ENCODE measurements at regions not wholly inside any gene's neighbourhood (a gene's known extent, or its start where the extent isn't known, plus 50 kb on each side); places are given as distances from the start of the nearest gene placed in this dataset.

DNA sequence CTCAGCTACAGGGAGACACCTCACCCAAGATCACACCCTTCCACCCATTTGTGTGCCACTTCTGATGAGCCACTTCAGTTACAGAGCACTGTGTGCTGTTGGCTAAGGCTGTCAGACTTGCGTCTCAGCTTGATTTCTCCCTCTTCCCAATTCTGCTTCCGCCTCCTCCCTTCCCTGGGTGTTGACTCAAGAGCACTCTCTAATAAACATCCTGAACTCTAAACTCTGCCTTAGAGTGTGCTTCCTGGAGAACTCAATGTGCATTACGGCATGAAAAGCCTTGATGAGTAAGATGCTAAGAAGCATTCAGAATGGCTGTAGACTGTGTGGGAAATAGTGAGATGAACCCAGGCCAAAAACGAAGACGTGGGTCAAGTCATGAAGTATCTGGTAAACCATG lies 54.9 kb upstream of the S1PR1 start:
- TF ChIP-seq, protein P1, sequence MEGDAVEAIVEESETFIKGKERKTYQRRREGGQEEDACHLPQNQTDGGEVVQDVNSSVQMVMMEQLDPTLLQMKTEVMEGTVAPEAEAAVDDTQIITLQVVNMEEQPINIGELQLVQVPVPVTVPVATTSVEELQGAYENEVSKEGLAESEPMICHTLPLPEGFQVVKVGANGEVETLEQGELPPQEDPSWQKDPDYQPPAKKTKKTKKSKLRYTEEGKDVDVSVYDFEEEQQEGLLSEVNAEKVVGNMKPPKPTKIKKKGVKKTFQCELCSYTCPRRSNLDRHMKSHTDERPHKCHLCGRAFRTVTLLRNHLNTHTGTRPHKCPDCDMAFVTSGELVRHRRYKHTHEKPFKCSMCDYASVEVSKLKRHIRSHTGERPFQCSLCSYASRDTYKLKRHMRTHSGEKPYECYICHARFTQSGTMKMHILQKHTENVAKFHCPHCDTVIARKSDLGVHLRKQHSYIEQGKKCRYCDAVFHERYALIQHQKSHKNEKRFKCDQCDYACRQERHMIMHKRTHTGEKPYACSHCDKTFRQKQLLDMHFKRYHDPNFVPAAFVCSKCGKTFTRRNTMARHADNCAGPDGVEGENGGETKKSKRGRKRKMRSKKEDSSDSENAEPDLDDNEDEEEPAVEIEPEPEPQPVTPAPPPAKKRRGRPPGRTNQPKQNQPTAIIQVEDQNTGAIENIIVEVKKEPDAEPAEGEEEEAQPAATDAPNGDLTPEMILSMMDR (tag by site-specific recombination; IDR thresholded peaks at IDR 0.05), result no peak
- no peak for TF ChIP-seq ZNF274 (IDR thresholded peaks at IDR 0.05; ENCODE audit: low read length)
- no peak for TF ChIP-seq ZNF274 (tag by site-specific recombination; IDR thresholded peaks at IDR 0.05; ENCODE audit: borderline replicate concordance)
- TF ChIP-seq, protein P2, sequence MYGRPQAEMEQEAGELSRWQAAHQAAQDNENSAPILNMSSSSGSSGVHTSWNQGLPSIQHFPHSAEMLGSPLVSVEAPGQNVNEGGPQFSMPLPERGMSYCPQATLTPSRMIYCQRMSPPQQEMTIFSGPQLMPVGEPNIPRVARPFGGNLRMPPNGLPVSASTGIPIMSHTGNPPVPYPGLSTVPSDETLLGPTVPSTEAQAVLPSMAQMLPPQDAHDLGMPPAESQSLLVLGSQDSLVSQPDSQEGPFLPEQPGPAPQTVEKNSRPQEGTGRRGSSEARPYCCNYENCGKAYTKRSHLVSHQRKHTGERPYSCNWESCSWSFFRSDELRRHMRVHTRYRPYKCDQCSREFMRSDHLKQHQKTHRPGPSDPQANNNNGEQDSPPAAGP (tag by site-specific recombination; IDR thresholded peaks at IDR 0.05), result no peak
- TF ChIP-seq, protein P3, sequence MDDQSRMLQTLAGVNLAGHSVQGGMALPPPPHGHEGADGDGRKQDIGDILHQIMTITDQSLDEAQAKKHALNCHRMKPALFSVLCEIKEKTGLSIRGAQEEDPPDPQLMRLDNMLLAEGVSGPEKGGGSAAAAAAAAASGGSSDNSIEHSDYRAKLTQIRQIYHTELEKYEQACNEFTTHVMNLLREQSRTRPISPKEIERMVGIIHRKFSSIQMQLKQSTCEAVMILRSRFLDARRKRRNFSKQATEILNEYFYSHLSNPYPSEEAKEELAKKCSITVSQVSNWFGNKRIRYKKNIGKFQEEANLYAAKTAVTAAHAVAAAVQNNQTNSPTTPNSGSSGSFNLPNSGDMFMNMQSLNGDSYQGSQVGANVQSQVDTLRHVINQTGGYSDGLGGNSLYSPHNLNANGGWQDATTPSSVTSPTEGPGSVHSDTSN (CRISPR knock-in tag; IDR thresholded peaks at IDR 0.05), result no peak
- TF ChIP-seq, protein P4, sequence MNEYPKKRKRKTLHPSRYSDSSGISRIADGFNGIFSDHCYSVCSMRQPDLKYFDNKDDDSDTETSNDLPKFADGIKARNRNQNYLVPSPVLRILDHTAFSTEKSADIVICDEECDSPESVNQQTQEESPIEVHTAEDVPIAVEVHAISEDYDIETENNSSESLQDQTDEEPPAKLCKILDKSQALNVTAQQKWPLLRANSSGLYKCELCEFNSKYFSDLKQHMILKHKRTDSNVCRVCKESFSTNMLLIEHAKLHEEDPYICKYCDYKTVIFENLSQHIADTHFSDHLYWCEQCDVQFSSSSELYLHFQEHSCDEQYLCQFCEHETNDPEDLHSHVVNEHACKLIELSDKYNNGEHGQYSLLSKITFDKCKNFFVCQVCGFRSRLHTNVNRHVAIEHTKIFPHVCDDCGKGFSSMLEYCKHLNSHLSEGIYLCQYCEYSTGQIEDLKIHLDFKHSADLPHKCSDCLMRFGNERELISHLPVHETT (tag by site-specific recombination; IDR thresholded peaks at IDR 0.05), result no peak
- no peak for TF ChIP-seq SP2 (tag by site-specific recombination; IDR thresholded peaks at IDR 0.05)
- TF ChIP-seq YY1 (tag by site-specific recombination; IDR thresholded peaks at IDR 0.05), result no peak

Data from HEK293 (cell line).